HG03521 (cell line): ENCODE measurements at regions not wholly inside any gene's neighbourhood (a gene's known extent, or its start where the extent isn't known, plus 50 kb on each side); places are given as distances from the start of the nearest gene placed in this dataset.

Experiments
- ATAC-seq: cut with Tn5 transposase; IDR thresholded peaks from one replicate; pipeline ENCODE4 v1.9.1; 2021; ENCODE audit warnings: mild to moderate bottlenecking, moderate library complexity; ENCODE audit not compliant: unreplicated experiment

GRCh38 chr5:67488885-67489284 is 292.3 kb upstream of the CD180 start:
- ATAC-seq: no peak

- ATAC-seq: no peak
These were observed 291.3 kb upstream of the CD180 start for GRCh38 chr5:67487862-67488261.

GRCh38 chr5:67483453-67484030 is 286.9 kb upstream of the CD180 start:
- ATAC-seq: no peak

- ATAC-seq: no peak
These were observed 284.8 kb upstream of the CD180 start for GRCh38 chr5:67481362-67481761.

GRCh38 chr5:67478337-67478736 is 281.7 kb upstream of the CD180 start:
- ATAC-seq: no peak

- no peak for ATAC-seq
These were observed 280.4 kb upstream of the CD180 start for GRCh38 chr5:67476995-67477394.

GRCh38 chr5:67476531-67476930 is 279.9 kb upstream of the CD180 start:
- no peak for ATAC-seq

- no peak for ATAC-seq
These were observed 278.9 kb upstream of the CD180 start for GRCh38 chr5:67475489-67475888.

- no peak for ATAC-seq
These were observed 278.1 kb upstream of the CD180 start for GRCh38 chr5:67474597-67475238.

GRCh38 chr5:67467110-67467509 is 270.5 kb upstream of the CD180 start:
- ATAC-seq: no peak

GRCh38 chr5:67465537-67466207 is 269.1 kb upstream of the CD180 start:
- ATAC-seq: no peak

GRCh38 chr5:67462147-67462546 is 265.5 kb upstream of the CD180 start:
- no peak for ATAC-seq

- ATAC-seq: no peak
These were observed 262.7 kb upstream of the CD180 start for GRCh38 chr5:67459253-67459652.

GRCh38 chr5:67455970-67456369 is 259.4 kb upstream of the CD180 start:
- ATAC-seq: no peak

- no peak for ATAC-seq
These were observed 258.5 kb upstream of the CD180 start for GRCh38 chr5:67454957-67455561.

GRCh38 chr5:67453111-67453905 is 256.7 kb upstream of the CD180 start:
- no peak for ATAC-seq

GRCh38 chr5:67451640-67452279 is 255.2 kb upstream of the CD180 start:
- ATAC-seq: no peak

- no peak for ATAC-seq
These were observed 251.1 kb upstream of the CD180 start for GRCh38 chr5:67447732-67448131.

- ATAC-seq: no peak
These were observed 241.6 kb upstream of the CD180 start for GRCh38 chr5:67437905-67438845.

- no peak for ATAC-seq
These were observed 238.4 kb upstream of the CD180 start for GRCh38 chr5:67435032-67435431.
